ENCODE measurements at regions not wholly inside any gene's neighbourhood (a gene's known extent, or its start where the extent isn't known, plus 50 kb on each side); places are given as distances from the start of the nearest gene placed in this dataset.

DNA sequence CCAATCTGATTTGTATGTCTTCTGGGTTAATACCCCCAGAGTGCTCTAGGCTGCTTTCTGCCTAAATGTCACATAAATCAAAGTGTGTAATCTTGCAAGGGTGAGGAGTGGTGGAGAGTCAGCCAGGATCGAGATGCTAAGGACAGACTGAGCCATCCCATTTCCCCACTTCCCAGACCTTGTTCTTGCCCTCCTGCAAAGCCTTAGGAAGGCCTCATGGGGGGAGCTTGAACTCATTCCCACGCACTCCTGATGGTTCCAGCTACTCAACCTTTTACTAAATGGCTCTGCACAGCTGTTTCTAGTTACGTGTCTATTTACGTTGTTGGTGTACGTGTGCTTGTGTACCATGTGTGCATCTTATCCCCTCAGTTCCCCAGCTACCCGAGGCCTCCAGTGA is 423.6 kb upstream of the TNP1 start:
- TF ChIP-seq, protein P1, sequence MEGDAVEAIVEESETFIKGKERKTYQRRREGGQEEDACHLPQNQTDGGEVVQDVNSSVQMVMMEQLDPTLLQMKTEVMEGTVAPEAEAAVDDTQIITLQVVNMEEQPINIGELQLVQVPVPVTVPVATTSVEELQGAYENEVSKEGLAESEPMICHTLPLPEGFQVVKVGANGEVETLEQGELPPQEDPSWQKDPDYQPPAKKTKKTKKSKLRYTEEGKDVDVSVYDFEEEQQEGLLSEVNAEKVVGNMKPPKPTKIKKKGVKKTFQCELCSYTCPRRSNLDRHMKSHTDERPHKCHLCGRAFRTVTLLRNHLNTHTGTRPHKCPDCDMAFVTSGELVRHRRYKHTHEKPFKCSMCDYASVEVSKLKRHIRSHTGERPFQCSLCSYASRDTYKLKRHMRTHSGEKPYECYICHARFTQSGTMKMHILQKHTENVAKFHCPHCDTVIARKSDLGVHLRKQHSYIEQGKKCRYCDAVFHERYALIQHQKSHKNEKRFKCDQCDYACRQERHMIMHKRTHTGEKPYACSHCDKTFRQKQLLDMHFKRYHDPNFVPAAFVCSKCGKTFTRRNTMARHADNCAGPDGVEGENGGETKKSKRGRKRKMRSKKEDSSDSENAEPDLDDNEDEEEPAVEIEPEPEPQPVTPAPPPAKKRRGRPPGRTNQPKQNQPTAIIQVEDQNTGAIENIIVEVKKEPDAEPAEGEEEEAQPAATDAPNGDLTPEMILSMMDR (IDR thresholded peaks at IDR 0.05) = no peak
- TF ChIP-seq POLR2A (IDR thresholded peaks at IDR 0.05) = no peak

Measured in body of pancreas (tissue), 4 donors.